ENCODE measurements at regions not wholly inside any gene's neighbourhood (a gene's known extent, or its start where the extent isn't known, plus 50 kb on each side); places are given as distances from the start of the nearest gene placed in this dataset.

DNA sequence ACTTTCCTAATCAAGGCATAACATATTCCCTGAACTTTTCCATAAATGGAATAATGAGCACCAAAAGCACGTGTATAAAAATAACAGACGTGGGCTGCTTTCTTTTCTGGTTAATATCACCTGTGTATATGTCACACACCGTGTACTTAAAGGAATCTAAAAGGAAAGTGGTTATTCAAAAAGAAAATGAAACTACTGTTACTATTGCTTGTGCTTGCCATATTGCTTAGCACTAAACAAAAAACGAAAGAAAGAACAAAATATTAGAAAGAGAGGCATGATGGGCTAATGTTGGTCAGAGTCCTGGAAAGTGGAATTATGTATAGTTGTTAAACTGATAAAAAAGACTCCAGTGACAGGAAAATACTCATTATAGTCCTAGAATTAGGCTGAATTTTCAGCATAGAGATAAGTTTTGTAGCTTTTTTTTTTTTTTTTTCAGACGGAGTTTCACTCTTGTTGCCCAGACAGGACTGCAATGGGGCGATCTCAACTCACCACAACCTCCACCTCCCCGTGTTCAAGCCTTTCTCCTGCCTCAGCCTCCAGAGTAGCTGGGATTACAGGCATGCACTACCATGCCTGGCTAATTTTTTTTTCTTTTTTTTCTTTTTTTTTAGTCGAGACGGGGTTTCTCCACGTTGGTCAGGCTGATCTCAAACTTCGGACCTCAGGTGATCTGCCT, 123.2 kb downstream of the PABPC4L start:
- Histone ChIP-seq H3K4me3 (no peak overlapping the region), H3K4me1 (replicated peaks in 1 of 2) (no peaks in the 10 kb centered on the region), H3K36me3 (replicated peaks in 1 of 2) (no peaks in the 10 kb centered on the region), H3K27me3 (no peaks in the 10 kb centered on the region), H3K27ac (no peak overlapping the region), H3K9me3 (replicated peaks in 1 of 3) (no peaks in the 10 kb centered on the region)
- no peak for TF ChIP-seq POLR2A (IDR thresholded peaks at IDR 0.05)
- TF ChIP-seq, protein P1, sequence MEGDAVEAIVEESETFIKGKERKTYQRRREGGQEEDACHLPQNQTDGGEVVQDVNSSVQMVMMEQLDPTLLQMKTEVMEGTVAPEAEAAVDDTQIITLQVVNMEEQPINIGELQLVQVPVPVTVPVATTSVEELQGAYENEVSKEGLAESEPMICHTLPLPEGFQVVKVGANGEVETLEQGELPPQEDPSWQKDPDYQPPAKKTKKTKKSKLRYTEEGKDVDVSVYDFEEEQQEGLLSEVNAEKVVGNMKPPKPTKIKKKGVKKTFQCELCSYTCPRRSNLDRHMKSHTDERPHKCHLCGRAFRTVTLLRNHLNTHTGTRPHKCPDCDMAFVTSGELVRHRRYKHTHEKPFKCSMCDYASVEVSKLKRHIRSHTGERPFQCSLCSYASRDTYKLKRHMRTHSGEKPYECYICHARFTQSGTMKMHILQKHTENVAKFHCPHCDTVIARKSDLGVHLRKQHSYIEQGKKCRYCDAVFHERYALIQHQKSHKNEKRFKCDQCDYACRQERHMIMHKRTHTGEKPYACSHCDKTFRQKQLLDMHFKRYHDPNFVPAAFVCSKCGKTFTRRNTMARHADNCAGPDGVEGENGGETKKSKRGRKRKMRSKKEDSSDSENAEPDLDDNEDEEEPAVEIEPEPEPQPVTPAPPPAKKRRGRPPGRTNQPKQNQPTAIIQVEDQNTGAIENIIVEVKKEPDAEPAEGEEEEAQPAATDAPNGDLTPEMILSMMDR (IDR thresholded peaks at IDR 0.05): no peak
- DNase-seq: no peak
- 67 to 77% (median 74%) methylated on average over 11 of the region's 11 CpGs for WGBS, 4 donors
- intact Hi-C loops (cut with DNase I): no loop called here

DNA sequence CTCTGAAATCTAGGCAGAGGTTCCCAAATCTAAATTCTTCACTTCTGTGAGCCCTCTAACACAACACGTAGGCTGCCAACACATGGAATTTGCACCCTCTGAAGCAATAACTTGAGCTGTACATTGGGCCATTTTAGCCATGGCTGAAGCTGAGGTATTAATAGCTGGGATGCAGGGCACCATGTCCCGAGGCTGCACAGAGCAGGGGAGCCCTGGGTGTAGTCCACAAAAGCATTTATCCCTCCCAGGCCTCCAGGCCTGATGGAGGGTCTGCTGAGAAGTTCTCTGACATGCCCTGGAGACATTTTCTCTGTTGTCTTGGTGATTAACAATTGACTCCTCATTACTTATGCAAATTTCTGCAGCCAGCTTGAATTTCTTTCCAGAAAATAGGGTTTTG, 127.9 kb downstream of the PABPC4L start:
- H3K4me1 ChIP-seq (replicated peaks in 1 of 2): no peaks in the 10 kb centered on the region
- H3K4me3 ChIP-seq: no peak overlapping the region
- no peaks in the 10 kb centered on the region for H3K9me3 ChIP-seq (replicated peaks in 1 of 3)
- no peak overlapping the region for H3K27ac ChIP-seq
- H3K27me3 ChIP-seq: no peaks in the 10 kb centered on the region
- TF ChIP-seq, protein P1 (IDR thresholded peaks at IDR 0.05): no peak
- no peak for TF ChIP-seq POLR2A (IDR thresholded peaks at IDR 0.05)
- intact Hi-C loops (cut with DNase I): no loop called here
- DNase-seq: no peak
- H3K36me3 ChIP-seq (replicated peaks in 1 of 2): no peaks in the 10 kb centered on the region
- WGBS, 4 donors: 55 to 82% (median 77%) methylated on average over 1 to 2 of the region's 2 CpGs

DNA sequence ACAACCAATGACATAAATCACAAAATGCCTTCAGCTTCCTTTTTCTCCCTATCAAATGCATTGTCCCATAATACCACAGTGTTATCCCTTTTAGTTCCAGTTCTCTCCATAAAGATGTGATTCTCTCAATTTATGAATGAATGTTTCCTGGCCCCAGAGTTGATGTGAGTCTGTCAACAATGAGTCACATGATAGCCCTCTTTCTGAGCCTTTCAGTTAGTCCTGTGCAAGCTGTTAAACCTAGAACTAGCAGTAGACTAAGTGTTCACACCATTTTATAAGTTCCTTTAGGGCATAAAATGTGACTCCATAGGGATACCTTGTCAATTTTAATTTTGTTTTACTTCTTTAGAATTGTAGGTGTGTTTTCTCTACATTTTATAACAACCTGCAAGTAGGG, 129.5 kb downstream of the PABPC4L start:
- H3K9me3 ChIP-seq (replicated peaks in 1 of 3): no peaks in the 10 kb centered on the region
- no peak overlapping the region for H3K27ac ChIP-seq
- DNase-seq: no peak

GRCh38 chr4:134070174-134070573, 131.4 kb downstream of the PABPC4L start:
- no peak for DNase-seq
- WGBS, 4 donors: 90 to 94% (median 93%) methylated on average over 5 to 6 of the region's 6 CpGs
- H3K4me1 ChIP-seq (replicated peaks in 1 of 2): no peaks in the 10 kb centered on the region
- no peak overlapping the region for H3K4me3 ChIP-seq
- H3K9me3 ChIP-seq (replicated peaks in 1 of 3): no peaks in the 10 kb centered on the region
- H3K27ac ChIP-seq: no peak overlapping the region
- no peak for TF ChIP-seq POLR2A (IDR thresholded peaks at IDR 0.05)
- TF ChIP-seq, protein P1 (IDR thresholded peaks at IDR 0.05): no peak
- H3K27me3 ChIP-seq: no peaks in the 10 kb centered on the region
- no peaks in the 10 kb centered on the region for H3K36me3 ChIP-seq (replicated peaks in 1 of 2)
- intact Hi-C loops (cut with DNase I): no loop called here

More for the DNA sequence above, 129.5 kb downstream of the PABPC4L start:
- Histone ChIP-seq H3K36me3 (replicated peaks in 1 of 2) (no peaks in the 10 kb centered on the region), H3K27me3 (no peaks in the 10 kb centered on the region), H3K4me3 (no peak overlapping the region), H3K4me1 (replicated peaks in 1 of 2) (no peaks in the 10 kb centered on the region)
- no peak for TF ChIP-seq POLR2A (IDR thresholded peaks at IDR 0.05)
- TF ChIP-seq, protein P1 (IDR thresholded peaks at IDR 0.05): no peak
- intact Hi-C loops (cut with DNase I): no loop called here

All from adrenal gland (tissue), 9 donors.